Ishikawa (cell line): ENCODE measurements at regions not wholly inside any gene's neighbourhood (a gene's known extent, or its start where the extent isn't known, plus 50 kb on each side); places are given as distances from the start of the nearest gene placed in this dataset.

Experiments
- CREB1 ChIP-seq: IDR thresholded peaks from 2 replicates; pipeline ENCODE4 v1.6.1; 2012; ENCODE audit warnings: low read depth
- EGR1 ChIP-seq: IDR thresholded peaks from 2 replicates; pipeline ENCODE4 v1.6.1; 2012
- EP300 ChIP-seq: IDR thresholded peaks from 2 replicates; pipeline ENCODE4 v1.6.1; 2012; ENCODE audit warnings: borderline replicate concordance
- FOXM1 ChIP-seq: IDR thresholded peaks from 2 replicates; pipeline ENCODE4 v1.6.1; 2012; ENCODE audit warnings: low read depth, borderline replicate concordance
- NFIC ChIP-seq: IDR thresholded peaks from 2 replicates; pipeline ENCODE4 v1.6.1; 2012
- RAD21 ChIP-seq: IDR thresholded peaks from 2 replicates; pipeline ENCODE4 v1.6.1; 2012; ENCODE audit warnings: low read depth
- TAF1 ChIP-seq: IDR thresholded peaks from 2 replicates; pipeline ENCODE4 v1.6.1; 2012; ENCODE audit warnings: low read depth, mild to moderate bottlenecking
- TEAD4 ChIP-seq: IDR thresholded peaks from 2 replicates; pipeline ENCODE4 v1.6.1; 2012
- YY1 ChIP-seq: IDR thresholded peaks from 2 replicates; pipeline ENCODE4 v1.6.1; 2012; ENCODE audit warnings: low read depth
- ZBTB7A ChIP-seq: IDR thresholded peaks from 2 replicates; pipeline ENCODE4 v1.6.1; 2012; ENCODE audit warnings: low read depth
- TF ChIP-seq, protein P1 (sequence below): IDR thresholded peaks from 2 replicates; pipeline ENCODE4 v1.6.1; 2012
- TF ChIP-seq, protein P2 (sequence below): IDR thresholded peaks from 2 replicates; pipeline ENCODE4 v1.6.1; 2012; ENCODE audit warnings: low read depth, mild to moderate bottlenecking

DNA sequence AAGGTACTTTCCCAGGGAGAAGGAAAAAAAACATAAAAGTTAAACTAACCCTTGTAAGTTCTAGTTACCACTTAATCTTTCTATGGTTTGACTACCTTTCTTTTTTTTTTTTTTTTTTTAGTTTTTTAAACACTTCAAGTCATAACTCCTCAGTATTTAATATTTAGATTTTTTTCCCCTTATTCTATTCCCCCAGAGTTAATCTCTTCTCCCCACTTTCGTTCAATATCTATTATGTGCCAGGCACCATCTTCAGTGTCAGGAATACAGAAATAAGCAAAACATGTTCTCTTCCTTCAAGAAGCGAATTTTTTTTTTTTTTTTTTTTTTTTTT is 62.0 kb upstream of the LOC128125822 start:
- TF ChIP-seq TAF1, result no peak
- no peak for TF ChIP-seq FOXM1
- TF ChIP-seq, protein P1, sequence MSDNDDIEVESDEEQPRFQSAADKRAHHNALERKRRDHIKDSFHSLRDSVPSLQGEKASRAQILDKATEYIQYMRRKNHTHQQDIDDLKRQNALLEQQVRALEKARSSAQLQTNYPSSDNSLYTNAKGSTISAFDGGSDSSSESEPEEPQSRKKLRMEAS, result no peak
- TF ChIP-seq, protein P2, sequence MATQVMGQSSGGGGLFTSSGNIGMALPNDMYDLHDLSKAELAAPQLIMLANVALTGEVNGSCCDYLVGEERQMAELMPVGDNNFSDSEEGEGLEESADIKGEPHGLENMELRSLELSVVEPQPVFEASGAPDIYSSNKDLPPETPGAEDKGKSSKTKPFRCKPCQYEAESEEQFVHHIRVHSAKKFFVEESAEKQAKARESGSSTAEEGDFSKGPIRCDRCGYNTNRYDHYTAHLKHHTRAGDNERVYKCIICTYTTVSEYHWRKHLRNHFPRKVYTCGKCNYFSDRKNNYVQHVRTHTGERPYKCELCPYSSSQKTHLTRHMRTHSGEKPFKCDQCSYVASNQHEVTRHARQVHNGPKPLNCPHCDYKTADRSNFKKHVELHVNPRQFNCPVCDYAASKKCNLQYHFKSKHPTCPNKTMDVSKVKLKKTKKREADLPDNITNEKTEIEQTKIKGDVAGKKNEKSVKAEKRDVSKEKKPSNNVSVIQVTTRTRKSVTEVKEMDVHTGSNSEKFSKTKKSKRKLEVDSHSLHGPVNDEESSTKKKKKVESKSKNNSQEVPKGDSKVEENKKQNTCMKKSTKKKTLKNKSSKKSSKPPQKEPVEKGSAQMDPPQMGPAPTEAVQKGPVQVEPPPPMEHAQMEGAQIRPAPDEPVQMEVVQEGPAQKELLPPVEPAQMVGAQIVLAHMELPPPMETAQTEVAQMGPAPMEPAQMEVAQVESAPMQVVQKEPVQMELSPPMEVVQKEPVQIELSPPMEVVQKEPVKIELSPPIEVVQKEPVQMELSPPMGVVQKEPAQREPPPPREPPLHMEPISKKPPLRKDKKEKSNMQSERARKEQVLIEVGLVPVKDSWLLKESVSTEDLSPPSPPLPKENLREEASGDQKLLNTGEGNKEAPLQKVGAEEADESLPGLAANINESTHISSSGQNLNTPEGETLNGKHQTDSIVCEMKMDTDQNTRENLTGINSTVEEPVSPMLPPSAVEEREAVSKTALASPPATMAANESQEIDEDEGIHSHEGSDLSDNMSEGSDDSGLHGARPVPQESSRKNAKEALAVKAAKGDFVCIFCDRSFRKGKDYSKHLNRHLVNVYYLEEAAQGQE, result no peak
- TF ChIP-seq TEAD4, result no peak
- TF ChIP-seq YY1, result no peak
- TF ChIP-seq CREB1, result no peak
- TF ChIP-seq EP300, result no peak
- no peak for TF ChIP-seq RAD21
- TF ChIP-seq EGR1, result no peak
- TF ChIP-seq ZBTB7A, result no peak
- TF ChIP-seq NFIC, result no peak
